Caco-2 (cell line): ENCODE measurements at regions not wholly inside any gene's neighbourhood (a gene's known extent, or its start where the extent isn't known, plus 50 kb on each side); places are given as distances from the start of the nearest gene placed in this dataset.
"Not testable (repeated sequence)": the region's sequence is repeated elsewhere in the genome, so short reads cannot be mapped to it uniquely, and the experiment has no call there.

ENCODE experiments used
- BruUV-seq: library from RNA; stranded (reverse); fragments of 400-500 nt; replicated peaks from 2 replicates; lab custom pipeline; 2021; lab: Mats Ljungman, UMichigan
- CTCF ChIA-PET: fragments of 300-600 bp; sonication (Branson Sonifier 250); formaldehyde crosslinking; loops from one replicate; lab custom pipeline; 2022; ENCODE audit warnings: antibody characterized with exemption; lab: Charles Lee
- POLR2A ChIA-PET: fragments of 300-600 bp; sonication (Branson Sonifier 250); formaldehyde crosslinking; loops from one replicate; lab custom pipeline; 2022; ENCODE audit warnings: antibody characterized with exemption; lab: Charles Lee
- DNase-seq, 2 experiments: peaks; one replicate each; pipeline versions ENCODE4 v3.0.0 to v3.0.0-alpha.2; 2020 to 2022
- H3K27me3 ChIP-seq: replicated peaks from 2 replicates; pipeline ENCODE4 v1.6.0; 2011; ENCODE audit warnings: low read length; ENCODE audit not compliant: control insufficient read depth, insufficient read depth
- H3K36me3 ChIP-seq: 2 replicates; pipeline ENCODE4 v1.5.1; 2011; ENCODE audit warnings: low read length; ENCODE audit not compliant: control insufficient read depth, insufficient read depth
- H3K4me1 ChIP-seq: fragments of 250-450 bp; sonication (Bioruptor Pico); 2 replicates; pipeline ENCODE4 v1.5.1; 2020; ENCODE audit warnings: mild to moderate bottlenecking
- H3K4me3 ChIP-seq: 2 replicates; pipeline ENCODE4 v1.5.1; 2011; ENCODE audit warnings: low read depth, mild to moderate bottlenecking, control low read depth, low read length
- H3K9me3 ChIP-seq: fragments of 250-450 bp; sonication (Bioruptor Pico); 2 replicates; pipeline ENCODE4 v1.5.1; 2020; ENCODE audit warnings: mild to moderate bottlenecking, moderate library complexity
- H3K27ac Mint-ChIP-seq: one replicate; pipeline ENCODE4 v1.8.0; 2022; ENCODE audit warnings: mixed read lengths; ENCODE audit not compliant: unreplicated experiment
- H3K27me3 Mint-ChIP-seq: one replicate; pipeline ENCODE4 v1.8.0; 2022; ENCODE audit warnings: mixed read lengths; ENCODE audit not compliant: insufficient read depth, unreplicated experiment
- H3K36me3 Mint-ChIP-seq: one replicate; pipeline ENCODE4 v1.8.0; 2022; ENCODE audit warnings: mild to moderate bottlenecking, mixed read lengths; ENCODE audit not compliant: insufficient read depth, unreplicated experiment
- H3K4me1 Mint-ChIP-seq: one replicate; pipeline ENCODE4 v1.8.0; 2022; ENCODE audit warnings: low read depth, mixed read lengths; ENCODE audit not compliant: unreplicated experiment
- H3K4me3 Mint-ChIP-seq: one replicate; pipeline ENCODE4 v1.8.0; 2022; ENCODE audit warnings: mild to moderate bottlenecking, moderate library complexity, mixed read lengths; ENCODE audit not compliant: unreplicated experiment
- H3K9me3 Mint-ChIP-seq: one replicate; pipeline ENCODE4 v1.8.0; 2022; ENCODE audit warnings: mixed read lengths; ENCODE audit not compliant: unreplicated experiment
- intact Hi-C: fragments of 100-400 bp; cut with micrococcal nuclease; formaldehyde crosslinking; loops from one replicate; pipeline ENCODE4 v1.10.0; 2022; ENCODE audit not compliant: unreplicated experiment
- TF ChIP-seq, protein P1 (sequence below), 2 experiments: fragments of 200-600 bp in 1 of 2; IDR thresholded peaks; 1 replicate in 1 of 2; 2 replicates in 1 of 2; pipeline versions ENCODE4 v1.5.1 to v1.8.0; 2011 to 2022; ENCODE audit warnings: antibody characterized with exemption in 1 of 2, control low read depth in 1 of 2, inconsistent platforms in 1 of 2, low read depth in 1 of 2, low read length in 1 of 2, mild to moderate bottlenecking in 1 of 2, moderate library complexity in 1 of 2; ENCODE audit not compliant: insufficient read depth in 1 of 2, severe bottlenecking in 1 of 2, unreplicated experiment in 1 of 2

DNA sequence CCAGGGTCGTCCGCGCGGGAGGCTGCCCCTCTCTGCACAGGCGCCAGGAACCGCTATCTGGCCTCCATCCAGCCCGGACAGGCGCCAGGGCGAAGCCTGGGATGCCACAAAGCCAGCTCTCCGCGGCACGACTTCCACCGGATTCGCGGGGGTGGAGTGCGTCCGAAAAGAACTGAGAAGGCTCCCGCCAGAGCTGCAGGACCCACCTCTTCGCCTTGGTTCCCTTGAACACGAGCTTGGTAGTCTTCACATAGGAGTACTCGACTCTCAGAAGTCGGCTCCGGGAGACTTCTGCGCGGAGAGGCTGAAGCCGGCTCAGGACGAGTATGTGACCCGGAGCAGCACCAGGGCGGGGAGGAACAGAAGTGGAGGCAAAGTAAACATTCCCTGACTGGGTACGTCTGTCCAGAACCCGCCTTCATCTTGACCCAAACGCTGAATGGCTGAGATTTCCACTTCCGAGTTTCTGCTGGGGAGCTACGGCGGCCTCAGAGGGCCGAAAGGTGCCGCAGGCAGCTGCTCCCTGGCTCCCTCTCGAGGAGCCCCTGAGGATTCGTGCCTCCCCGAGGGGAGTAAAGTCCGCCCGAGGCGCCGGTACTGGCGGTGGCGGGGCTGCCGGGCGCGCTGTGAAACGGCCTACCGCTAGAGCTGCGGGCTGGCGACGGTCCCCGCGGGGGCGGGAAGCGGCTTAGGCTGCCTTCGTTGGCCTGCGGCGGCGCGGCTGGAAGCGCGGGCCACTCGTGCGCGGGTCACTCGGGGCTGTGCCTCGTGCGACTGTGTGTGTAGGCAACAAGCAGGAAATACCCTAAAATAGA is 2654.9 kb upstream of the DEFB115 start:
- intact Hi-C loops = not testable (repeated sequence)

DNA sequence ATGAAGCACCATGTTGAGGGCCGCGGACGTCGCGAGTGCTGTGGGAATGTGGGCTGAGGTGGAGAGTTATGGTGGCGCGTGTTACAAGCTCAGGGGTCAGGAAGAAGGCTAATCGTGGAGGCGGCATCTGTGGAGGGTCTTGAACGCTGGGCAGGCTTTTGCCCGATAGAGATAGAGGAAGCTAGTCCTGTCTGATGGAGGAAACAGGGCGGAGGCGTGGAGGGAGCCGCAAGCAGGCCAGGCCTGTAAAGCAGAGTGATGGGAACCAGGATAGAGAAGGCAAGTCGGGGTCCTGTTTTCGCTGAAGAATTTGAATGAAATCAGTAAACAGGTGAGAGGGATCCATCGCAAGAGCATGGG is 2654.3 kb upstream of the DEFB115 start:
- H3K36me3 Mint-ChIP-seq, H3K4me1 Mint-ChIP-seq, H3K4me1 ChIP-seq, H3K36me3 ChIP-seq, intact Hi-C loops, H3K27ac Mint-ChIP-seq, H3K27me3 Mint-ChIP-seq, POLR2A ChIA-PET, H3K27me3 ChIP-seq, BruUV-seq, H3K9me3 ChIP-seq, DNase-seq, CTCF ChIA-PET: not testable (repeated sequence)
- peak overlapping the region; percentile 48 for H3K4me3 ChIP-seq
- Mint-ChIP-seq H3K9me3 (peaks cover 33% of the 10 kb centered on the region), H3K4me3 (peak overlapping the region; percentile 27)

More for the DNA sequence above, 2654.9 kb upstream of the DEFB115 start:
- TF ChIP-seq, protein P1, sequence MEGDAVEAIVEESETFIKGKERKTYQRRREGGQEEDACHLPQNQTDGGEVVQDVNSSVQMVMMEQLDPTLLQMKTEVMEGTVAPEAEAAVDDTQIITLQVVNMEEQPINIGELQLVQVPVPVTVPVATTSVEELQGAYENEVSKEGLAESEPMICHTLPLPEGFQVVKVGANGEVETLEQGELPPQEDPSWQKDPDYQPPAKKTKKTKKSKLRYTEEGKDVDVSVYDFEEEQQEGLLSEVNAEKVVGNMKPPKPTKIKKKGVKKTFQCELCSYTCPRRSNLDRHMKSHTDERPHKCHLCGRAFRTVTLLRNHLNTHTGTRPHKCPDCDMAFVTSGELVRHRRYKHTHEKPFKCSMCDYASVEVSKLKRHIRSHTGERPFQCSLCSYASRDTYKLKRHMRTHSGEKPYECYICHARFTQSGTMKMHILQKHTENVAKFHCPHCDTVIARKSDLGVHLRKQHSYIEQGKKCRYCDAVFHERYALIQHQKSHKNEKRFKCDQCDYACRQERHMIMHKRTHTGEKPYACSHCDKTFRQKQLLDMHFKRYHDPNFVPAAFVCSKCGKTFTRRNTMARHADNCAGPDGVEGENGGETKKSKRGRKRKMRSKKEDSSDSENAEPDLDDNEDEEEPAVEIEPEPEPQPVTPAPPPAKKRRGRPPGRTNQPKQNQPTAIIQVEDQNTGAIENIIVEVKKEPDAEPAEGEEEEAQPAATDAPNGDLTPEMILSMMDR (IDR thresholded peaks at IDR 0.05; ENCODE audit: insufficient read depth in 1 of 2, low read depth in 1 of 2, low read length in 1 of 2, severe bottlenecking in 1 of 2, unreplicated experiment in 1 of 2) = peak in 1 of 2 experiments; percentile 42
- H3K4me1 ChIP-seq, POLR2A ChIA-PET, H3K36me3 Mint-ChIP-seq, H3K9me3 ChIP-seq, H3K27ac Mint-ChIP-seq, H3K4me1 Mint-ChIP-seq, CTCF ChIA-PET, H3K27me3 Mint-ChIP-seq, H3K36me3 ChIP-seq, BruUV-seq, H3K27me3 ChIP-seq: not testable (repeated sequence)
- DNase-seq = peak; percentile 79 to 86
- H3K4me3 ChIP-seq = peak overlapping the region; percentile 48
- Mint-ChIP-seq H3K9me3 (peaks cover 33% of the 10 kb centered on the region), H3K4me3 (peak overlapping the region; percentile 27)

DNA sequence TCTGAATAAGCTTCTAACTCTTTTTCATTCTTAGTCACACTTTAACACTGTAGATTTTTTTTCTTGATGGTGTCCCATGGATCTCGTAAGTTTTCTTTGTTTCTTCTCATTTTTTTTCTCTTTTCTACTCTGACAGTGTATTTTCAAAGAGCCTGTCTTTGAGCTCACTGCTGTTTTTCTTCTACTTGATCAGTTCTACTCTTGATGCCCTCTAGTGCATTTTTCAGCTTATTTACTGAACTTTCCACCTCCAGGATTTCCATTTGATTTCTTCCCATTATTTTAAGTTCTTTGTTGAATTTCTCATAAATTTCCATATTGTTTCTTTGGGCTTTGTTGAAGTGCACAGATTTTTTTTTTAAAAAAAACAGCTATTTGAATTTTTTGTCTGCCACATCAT is 2641.1 kb upstream of the DEFB115 start:
- DNase-seq = no peak
- H3K4me1 Mint-ChIP-seq = no peaks in the 10 kb centered on the region
- Histone ChIP-seq H3K4me3 (no peak overlapping the region), H3K36me3 (no peaks in the 10 kb centered on the region), H3K9me3 (peaks cover 22% of the 10 kb centered on the region), H3K27me3 (no peaks in the 10 kb centered on the region), H3K4me1 (no peaks in the 10 kb centered on the region)
- no peaks in the 10 kb centered on the region for H3K36me3 Mint-ChIP-seq
- peaks cover 82% of the 10 kb centered on the region for H3K9me3 Mint-ChIP-seq
- TF ChIP-seq, protein P1 (IDR thresholded peaks at IDR 0.05; ENCODE audit: insufficient read depth in 1 of 2, low read depth in 1 of 2, low read length in 1 of 2, severe bottlenecking in 1 of 2, unreplicated experiment in 1 of 2) = no peak
- ChIA-PET CTCF (no interaction called here), POLR2A (no interaction called here)
- H3K27ac Mint-ChIP-seq = no peak overlapping the region
- BruUV-seq = no TSS peak
- no peaks in the 10 kb centered on the region for H3K27me3 Mint-ChIP-seq
- no peak overlapping the region for H3K4me3 Mint-ChIP-seq
- intact Hi-C loops = no loop called here

DNA sequence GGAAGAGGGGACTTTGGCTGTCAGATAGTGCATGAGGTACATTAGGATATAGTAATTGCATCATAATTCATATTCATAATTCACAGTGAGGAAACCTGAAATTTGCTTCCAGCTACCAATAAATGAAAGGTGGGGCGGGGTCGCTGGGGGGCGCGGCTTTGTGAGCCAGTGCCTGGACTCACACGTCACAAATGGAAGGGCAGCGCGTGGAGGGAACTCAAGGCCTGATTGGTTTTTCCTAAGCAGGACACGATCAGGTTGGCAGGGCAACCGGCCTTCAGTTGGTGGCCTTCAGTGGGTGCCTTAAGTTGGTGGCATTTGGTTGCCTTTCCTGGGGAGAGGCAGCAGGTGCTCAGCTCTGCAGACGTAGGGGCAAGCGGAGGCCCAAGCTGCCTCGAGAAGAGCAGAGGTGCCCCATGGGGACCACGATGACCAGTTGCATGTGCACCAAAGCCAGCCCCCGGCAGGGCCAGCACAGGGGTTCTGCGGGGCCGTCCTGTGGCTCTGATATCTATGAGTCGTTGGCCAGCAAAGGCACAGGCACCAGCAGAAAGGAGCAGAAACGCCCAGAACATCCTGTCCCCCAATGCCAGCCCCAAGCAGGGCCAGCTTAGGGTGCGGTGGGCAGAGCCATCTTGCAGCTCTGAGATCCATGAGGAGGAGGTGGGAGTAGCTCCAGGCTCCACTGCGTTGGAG is 2637.4 kb upstream of the DEFB115 start:
- H3K4me1 Mint-ChIP-seq, intact Hi-C loops, BruUV-seq, H3K27ac Mint-ChIP-seq, DNase-seq, CTCF ChIA-PET, POLR2A ChIA-PET, H3K36me3 Mint-ChIP-seq, H3K36me3 ChIP-seq, H3K4me3 ChIP-seq, H3K27me3 Mint-ChIP-seq, H3K4me1 ChIP-seq, H3K4me3 Mint-ChIP-seq, H3K27me3 ChIP-seq: not testable (repeated sequence)
- H3K9me3 Mint-ChIP-seq = peaks cover 47% of the 10 kb centered on the region
- peaks cover 13% of the 10 kb centered on the region; the same call in 1 of the 2 replicates for H3K9me3 ChIP-seq
